Stimulated activated naive CD8-positive, alpha-beta T cell treated with anti-CD3 and anti-CD28 coated beads, Interleukin-15, Interleukin-2, amounts not matched to agents 100 ng/mL and 50 ng/mL, for 24 hours (primary cell): ENCODE measurements at regions not wholly inside any gene's neighbourhood (a gene's known extent, or its start where the extent isn't known, plus 50 kb on each side); places are given as distances from the start of the nearest gene placed in this dataset.
"Not testable (repeated sequence)": the region's sequence is repeated elsewhere in the genome, so short reads cannot be mapped to it uniquely, and the experiment has no call there.

Source experiments
- H3K27ac Mint-ChIP-seq: one replicate; pipeline ENCODE4 v1.8.0; 2021; ENCODE audit warnings: mild to moderate bottlenecking, mixed read lengths
- H3K27me3 Mint-ChIP-seq: one replicate; pipeline ENCODE4 v1.8.0; 2021; ENCODE audit warnings: mixed read lengths
- H3K36me3 Mint-ChIP-seq: one replicate; pipeline ENCODE4 v1.8.0; 2021; ENCODE audit warnings: low read depth, mixed read lengths
- H3K4me1 Mint-ChIP-seq: one replicate; pipeline ENCODE4 v1.8.0; 2021; ENCODE audit warnings: low read depth, mixed read lengths
- H3K4me3 Mint-ChIP-seq: one replicate; pipeline ENCODE4 v1.8.0; 2021; ENCODE audit warnings: mild to moderate bottlenecking, mixed read lengths
- H3K9me3 Mint-ChIP-seq: one replicate; pipeline ENCODE4 v1.8.0; 2021; ENCODE audit warnings: mixed read lengths

- no peaks in the 10 kb centered on the region for H3K4me1 Mint-ChIP-seq
- no peak overlapping the region for H3K27ac Mint-ChIP-seq
- H3K4me3 Mint-ChIP-seq, result no peak overlapping the region
Observed at GRCh38 chr5:116964438-116964837, 389.8 kb upstream of the SEMA6A start.

GRCh38 chr5:116961021-116961420 lies 386.4 kb upstream of the SEMA6A start:
- no peak overlapping the region for H3K27ac Mint-ChIP-seq
- H3K27me3 Mint-ChIP-seq, result no peaks in the 10 kb centered on the region
- no peaks in the 10 kb centered on the region for H3K4me1 Mint-ChIP-seq
- no peaks in the 10 kb centered on the region for H3K9me3 Mint-ChIP-seq
- no peak overlapping the region for H3K4me3 Mint-ChIP-seq
- H3K36me3 Mint-ChIP-seq, result no peaks in the 10 kb centered on the region

More at GRCh38 chr5:116964438-116964837, 389.8 kb upstream of the SEMA6A start:
- Mint-ChIP-seq H3K27me3 (no peaks in the 10 kb centered on the region), H3K9me3 (peaks cover 8% of the 10 kb centered on the region), H3K36me3 (no peaks in the 10 kb centered on the region)

GRCh38 chr5:116959843-116960242 lies 385.2 kb upstream of the SEMA6A start:
- H3K4me1 Mint-ChIP-seq, result no peaks in the 10 kb centered on the region
- no peaks in the 10 kb centered on the region for H3K9me3 Mint-ChIP-seq
- H3K27ac Mint-ChIP-seq, result no peak overlapping the region
- no peak overlapping the region for H3K4me3 Mint-ChIP-seq
- no peaks in the 10 kb centered on the region for H3K36me3 Mint-ChIP-seq
- no peaks in the 10 kb centered on the region for H3K27me3 Mint-ChIP-seq

- Mint-ChIP-seq H3K36me3 (no peaks in the 10 kb centered on the region), H3K4me1 (no peaks in the 10 kb centered on the region)
Observed at GRCh38 chr5:116953251-116953930, 378.8 kb upstream of the SEMA6A start.

GRCh38 chr5:116951219-116951618 lies 376.6 kb upstream of the SEMA6A start:
- no peak overlapping the region for H3K27ac Mint-ChIP-seq
- no peaks in the 10 kb centered on the region for H3K4me1 Mint-ChIP-seq
- H3K9me3 Mint-ChIP-seq, result no peaks in the 10 kb centered on the region
- no peaks in the 10 kb centered on the region for H3K36me3 Mint-ChIP-seq
- no peaks in the 10 kb centered on the region for H3K27me3 Mint-ChIP-seq
- H3K4me3 Mint-ChIP-seq, result no peak overlapping the region

More at GRCh38 chr5:116953251-116953930, 378.8 kb upstream of the SEMA6A start:
- no peak overlapping the region for H3K27ac Mint-ChIP-seq
- no peak overlapping the region for H3K4me3 Mint-ChIP-seq
- no peaks in the 10 kb centered on the region for H3K27me3 Mint-ChIP-seq
- H3K9me3 Mint-ChIP-seq, result no peaks in the 10 kb centered on the region

- H3K36me3 Mint-ChIP-seq, result no peaks in the 10 kb centered on the region
- H3K9me3 Mint-ChIP-seq, result no peaks in the 10 kb centered on the region
- H3K27ac Mint-ChIP-seq, result no peak overlapping the region
- no peaks in the 10 kb centered on the region for H3K4me1 Mint-ChIP-seq
- H3K27me3 Mint-ChIP-seq, result peaks cover under 1% of the 10 kb centered on the region
- H3K4me3 Mint-ChIP-seq, result no peak overlapping the region
Observed at GRCh38 chr5:116947691-116948528, 373.3 kb upstream of the SEMA6A start.

- not testable (repeated sequence) for H3K4me3 Mint-ChIP-seq, H3K4me1 Mint-ChIP-seq, H3K27ac Mint-ChIP-seq, H3K9me3 Mint-ChIP-seq, H3K36me3 Mint-ChIP-seq
- H3K27me3 Mint-ChIP-seq, result peaks cover 11% of the 10 kb centered on the region
Observed at GRCh38 chr5:116945613-116946382, 371.2 kb upstream of the SEMA6A start.

- Mint-ChIP-seq H3K9me3 (no peaks in the 10 kb centered on the region), H3K4me3 (no peak overlapping the region), H3K4me1 (no peaks in the 10 kb centered on the region), H3K27me3 (peaks cover 12% of the 10 kb centered on the region), H3K27ac (no peak overlapping the region), H3K36me3 (no peaks in the 10 kb centered on the region)
Observed at GRCh38 chr5:116944183-116944582, 369.6 kb upstream of the SEMA6A start.

GRCh38 chr5:116942622-116943021 lies 368.0 kb upstream of the SEMA6A start:
- Mint-ChIP-seq H3K4me3 (no peak overlapping the region), H3K9me3 (no peaks in the 10 kb centered on the region), H3K4me1 (no peaks in the 10 kb centered on the region), H3K27me3 (peaks cover 12% of the 10 kb centered on the region), H3K27ac (no peak overlapping the region), H3K36me3 (no peaks in the 10 kb centered on the region)

GRCh38 chr5:116939641-116940040 lies 365.0 kb upstream of the SEMA6A start:
- Mint-ChIP-seq H3K36me3 (no peaks in the 10 kb centered on the region), H3K27ac (no peak overlapping the region), H3K27me3 (peaks cover 12% of the 10 kb centered on the region), H3K4me3 (no peak overlapping the region), H3K4me1 (no peaks in the 10 kb centered on the region), H3K9me3 (no peaks in the 10 kb centered on the region)

- H3K27me3 Mint-ChIP-seq, result peaks cover 12% of the 10 kb centered on the region
- H3K4me3 Mint-ChIP-seq, result no peak overlapping the region
- no peaks in the 10 kb centered on the region for H3K36me3 Mint-ChIP-seq
- no peaks in the 10 kb centered on the region for H3K9me3 Mint-ChIP-seq
- H3K4me1 Mint-ChIP-seq, result no peaks in the 10 kb centered on the region
- H3K27ac Mint-ChIP-seq, result no peak overlapping the region
Observed at GRCh38 chr5:116938488-116938887, 363.9 kb upstream of the SEMA6A start.

- no peak overlapping the region for H3K27ac Mint-ChIP-seq
- no peaks in the 10 kb centered on the region for H3K27me3 Mint-ChIP-seq
- no peaks in the 10 kb centered on the region for H3K4me1 Mint-ChIP-seq
- no peaks in the 10 kb centered on the region for H3K36me3 Mint-ChIP-seq
- H3K4me3 Mint-ChIP-seq, result no peak overlapping the region
- H3K9me3 Mint-ChIP-seq, result no peaks in the 10 kb centered on the region
Observed at GRCh38 chr5:116935561-116936162, 361.0 kb upstream of the SEMA6A start.

GRCh38 chr5:116930616-116931015 lies 356.0 kb upstream of the SEMA6A start:
- Mint-ChIP-seq H3K27ac (no peak overlapping the region), H3K9me3 (peaks cover 5% of the 10 kb centered on the region), H3K4me1 (no peaks in the 10 kb centered on the region), H3K36me3 (no peaks in the 10 kb centered on the region), H3K27me3 (peaks cover 5% of the 10 kb centered on the region), H3K4me3 (no peak overlapping the region)

GRCh38 chr5:116923344-116923743 lies 348.7 kb upstream of the SEMA6A start:
- Mint-ChIP-seq H3K4me3 (no peak overlapping the region), H3K27me3 (no peaks in the 10 kb centered on the region), H3K27ac (no peak overlapping the region), H3K36me3 (no peaks in the 10 kb centered on the region), H3K9me3 (no peaks in the 10 kb centered on the region), H3K4me1 (no peaks in the 10 kb centered on the region)

- no peaks in the 10 kb centered on the region for H3K9me3 Mint-ChIP-seq
- no peak overlapping the region for H3K27ac Mint-ChIP-seq
- no peaks in the 10 kb centered on the region for H3K27me3 Mint-ChIP-seq
- no peaks in the 10 kb centered on the region for H3K36me3 Mint-ChIP-seq
- H3K4me3 Mint-ChIP-seq, result no peak overlapping the region
- H3K4me1 Mint-ChIP-seq, result no peaks in the 10 kb centered on the region
Observed at GRCh38 chr5:116922532-116922931, 347.9 kb upstream of the SEMA6A start.
